Stimulated activated CD4-positive, alpha-beta T cell treated with anti-CD3 and anti-CD28 coated beads, Interleukin-1b, Interleukin-23, amount 100 ng/mL, for 24 hours (primary cell): ENCODE measurements at regions not wholly inside any gene's neighbourhood (a gene's known extent, or its start where the extent isn't known, plus 50 kb on each side); places are given as distances from the start of the nearest gene placed in this dataset.

Source experiments
- DNase-seq, 4 experiments: peaks; one replicate each; pipeline ENCODE4 v3.0.0-alpha.2; 2020; ENCODE audit warnings: low read depth in 4 of 4, low spot score in 1 of 4

- no peak for DNase-seq
These were observed 131.3 kb downstream of the WDR11 start for GRCh38 chr10:120982507-120982906.

- DNase-seq = no peak
These were observed 132.6 kb downstream of the WDR11 start for GRCh38 chr10:120983721-120984120.

- DNase-seq = no peak
These were observed 133.1 kb downstream of the WDR11 start for GRCh38 chr10:120984221-120984620.

GRCh38 chr10:120987359-120987758, 136.2 kb downstream of the WDR11 start:
- no peak for DNase-seq

- no peak for DNase-seq
These were observed 137.6 kb downstream of the WDR11 start for GRCh38 chr10:120988751-120989150.

GRCh38 chr10:120989279-120989678, 138.1 kb downstream of the WDR11 start:
- no peak for DNase-seq

- DNase-seq = no peak
These were observed 138.9 kb downstream of the WDR11 start for GRCh38 chr10:120989996-120990598.

GRCh38 chr10:120990831-120991230, 139.7 kb downstream of the WDR11 start:
- no peak for DNase-seq

- DNase-seq = no peak
These were observed 141.9 kb downstream of the WDR11 start for GRCh38 chr10:120993089-120993488.

GRCh38 chr10:120995768-120996167, 144.6 kb downstream of the WDR11 start:
- no peak for DNase-seq

GRCh38 chr10:120996456-120997034, 145.4 kb downstream of the WDR11 start:
- DNase-seq = no peak

GRCh38 chr10:120997313-120997712, 146.2 kb downstream of the WDR11 start:
- DNase-seq = no peak

GRCh38 chr10:120997756-120998155, 146.6 kb downstream of the WDR11 start:
- no peak for DNase-seq

GRCh38 chr10:120998251-120998650, 147.1 kb downstream of the WDR11 start:
- DNase-seq = no peak

- DNase-seq = no peak
These were observed 147.7 kb downstream of the WDR11 start for GRCh38 chr10:120998782-120999285.

- no peak for DNase-seq
These were observed 148.7 kb downstream of the WDR11 start for GRCh38 chr10:120999868-121000267.

GRCh38 chr10:121002586-121003205, 151.5 kb downstream of the WDR11 start:
- no peak for DNase-seq

- no peak for DNase-seq
These were observed 154.9 kb downstream of the WDR11 start for GRCh38 chr10:121005948-121006587.

- no peak for DNase-seq
These were observed 156.1 kb downstream of the WDR11 start for GRCh38 chr10:121007264-121007663.

GRCh38 chr10:121015916-121016315, 164.8 kb downstream of the WDR11 start:
- no peak for DNase-seq

- no peak for DNase-seq
These were observed 173.9 kb downstream of the WDR11 start for GRCh38 chr10:121024905-121025584.
